Transverse colon (tissue), 4 donors: ENCODE measurements at regions not wholly inside any gene's neighbourhood (a gene's known extent, or its start where the extent isn't known, plus 50 kb on each side); places are given as distances from the start of the nearest gene placed in this dataset.

Source experiments
- DNase-seq: peaks from one replicate; pipeline ENCODE4 v3.0.0-alpha.2; 2019
- H3K27ac ChIP-seq, 4 donors: fragments of 200-600 bp; sonication (generic); 2 replicates each; pipeline ENCODE4 v1.5.1; 2016 to 2018; ENCODE audit warnings: inconsistent platforms in 4 of 4
- H3K27me3 ChIP-seq: fragments of 200-600 bp; sonication (generic); 2 replicates; pipeline ENCODE4 v1.5.1; 2017; ENCODE audit warnings: inconsistent platforms
- H3K36me3 ChIP-seq, 4 donors: fragments of 200-600 bp; sonication (generic); 2 replicates each; pipeline ENCODE4 v1.5.1; 2017 to 2019; ENCODE audit warnings: inconsistent platforms in 4 of 4
- H3K4me1 ChIP-seq, 4 donors: fragments of 200-600 bp; sonication (generic); 2 replicates each; pipeline ENCODE4 v1.5.1; 2017 to 2020; ENCODE audit warnings: inconsistent platforms in 4 of 4
- H3K4me3 ChIP-seq, 4 donors: fragments of 200-600 bp; sonication (generic); 1 replicate in 1 of 4; 2 replicates in 3 of 4; pipeline versions ENCODE4 v1.5.1 to v1.6.1; 2017 to 2019; ENCODE audit warnings: inconsistent platforms in 4 of 4
- H3K9me3 ChIP-seq, 2 donors: fragments of 200-600 bp; sonication (generic); 2 replicates each; pipeline ENCODE4 v1.5.1; 2017 to 2019; ENCODE audit warnings: inconsistent platforms in 2 of 2
- EP300 ChIP-seq: sonication (generic); formaldehyde crosslinking; IDR thresholded peaks from one replicate; pipeline ENCODE4 v1.6.1; 2017; ENCODE audit warnings: antibody characterized with exemption, low read depth
- POLR2A ChIP-seq: fragments of 450-650 bp; IDR thresholded peaks from one replicate; pipeline ENCODE4 v1.6.1; 2016; ENCODE audit warnings: antibody characterized with exemption, mild to moderate bottlenecking, moderate library complexity
- POLR2AphosphoS5 ChIP-seq, 3 donors: sonication (generic); formaldehyde crosslinking; IDR thresholded peaks; one replicate each; pipeline ENCODE4 v1.6.1; 2016; ENCODE audit warnings: antibody characterized with exemption in 3 of 3
- WGBS, 2 donors: methylation state at CpG; one replicate each; pipeline ENCODE4 v1.1.5; 2018; ENCODE audit warnings: low coverage in 1 of 2; 5-methylcytosine and 5-hydroxymethylcytosine counted together
- in situ Hi-C, 4 donors: fragments of 200-750 bp; cut with MboI; loops; one replicate each; pipeline versions ENCODE4 v1.15.0 to v1.15.1; 2017; ENCODE audit warnings: low sequenced_read_pairs in 3 of 4, low pct_ligation_motif_present in 1 of 4, low pct_unique_long_range_greater_than_20kb in 1 of 4
- intact Hi-C: fragments of 100-400 bp; cut with DNase I; formaldehyde crosslinking; loops from one replicate; pipeline ENCODE4 v1.15.1; 2023; ENCODE audit warnings: low total_unique reads
- TF ChIP-seq, protein P1 (sequence below), 5 experiments: fragments of 200-600 bp in 3 of 5; fragments of 450-650 bp in 2 of 5; sonication (generic) in 3 of 5; IDR thresholded peaks; 1 replicate in 2 of 5; 2 replicates in 3 of 5; pipeline ENCODE4 v1.5.1; 2016 to 2017; ENCODE audit warnings: antibody characterized with exemption in 5 of 5, inconsistent platforms in 3 of 5, mild to moderate bottlenecking in 2 of 5, moderate library complexity in 1 of 5

DNA sequence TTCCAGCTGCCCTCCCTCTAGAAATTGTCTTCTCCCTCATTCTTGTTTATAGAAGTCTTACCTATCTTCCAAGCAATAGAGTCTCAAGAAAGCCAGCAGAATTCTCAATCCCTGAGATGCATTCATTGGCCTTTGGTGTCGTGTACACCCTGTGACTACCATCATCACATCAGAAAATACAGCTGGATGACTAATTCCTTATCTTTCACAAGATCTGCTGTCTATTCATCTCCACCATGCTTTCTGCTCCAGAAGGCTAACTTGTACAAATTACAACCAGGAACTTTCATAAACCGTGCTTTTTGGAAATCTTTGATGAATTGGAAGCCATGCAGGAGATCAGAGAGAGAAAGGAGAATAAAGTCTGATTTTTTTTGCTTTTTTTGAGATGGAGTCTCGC lies 1062.9 kb upstream of the GHITM start:
- TF ChIP-seq EP300: no peak
- no peak for TF ChIP-seq POLR2A
- no peak for TF ChIP-seq POLR2AphosphoS5 (IDR thresholded peaks at IDR 0.05)
- TF ChIP-seq, protein P1, sequence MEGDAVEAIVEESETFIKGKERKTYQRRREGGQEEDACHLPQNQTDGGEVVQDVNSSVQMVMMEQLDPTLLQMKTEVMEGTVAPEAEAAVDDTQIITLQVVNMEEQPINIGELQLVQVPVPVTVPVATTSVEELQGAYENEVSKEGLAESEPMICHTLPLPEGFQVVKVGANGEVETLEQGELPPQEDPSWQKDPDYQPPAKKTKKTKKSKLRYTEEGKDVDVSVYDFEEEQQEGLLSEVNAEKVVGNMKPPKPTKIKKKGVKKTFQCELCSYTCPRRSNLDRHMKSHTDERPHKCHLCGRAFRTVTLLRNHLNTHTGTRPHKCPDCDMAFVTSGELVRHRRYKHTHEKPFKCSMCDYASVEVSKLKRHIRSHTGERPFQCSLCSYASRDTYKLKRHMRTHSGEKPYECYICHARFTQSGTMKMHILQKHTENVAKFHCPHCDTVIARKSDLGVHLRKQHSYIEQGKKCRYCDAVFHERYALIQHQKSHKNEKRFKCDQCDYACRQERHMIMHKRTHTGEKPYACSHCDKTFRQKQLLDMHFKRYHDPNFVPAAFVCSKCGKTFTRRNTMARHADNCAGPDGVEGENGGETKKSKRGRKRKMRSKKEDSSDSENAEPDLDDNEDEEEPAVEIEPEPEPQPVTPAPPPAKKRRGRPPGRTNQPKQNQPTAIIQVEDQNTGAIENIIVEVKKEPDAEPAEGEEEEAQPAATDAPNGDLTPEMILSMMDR (IDR thresholded peaks at IDR 0.05): no peak
- no peak for DNase-seq
- WGBS, 2 donors: 51 to 60% methylated on average over 3 of the region's 3 CpGs
- Histone ChIP-seq H3K4me1 (no peaks in the 10 kb centered on the region), H3K4me3 (no peak overlapping the region), H3K27me3 (no peaks in the 10 kb centered on the region), H3K9me3 (peaks cover 5 to 9% of the 10 kb centered on the region in 2 donors), H3K36me3 (no peaks in the 10 kb centered on the region), H3K27ac (no peak overlapping the region)
- in situ Hi-C loops (loop anchor here in 1 of 4 donors (25.0 kb wide), 1 partner anchor 89 kb away; no protein-coding TSS in a partner anchor), intact Hi-C loops (no loop called here)

DNA sequence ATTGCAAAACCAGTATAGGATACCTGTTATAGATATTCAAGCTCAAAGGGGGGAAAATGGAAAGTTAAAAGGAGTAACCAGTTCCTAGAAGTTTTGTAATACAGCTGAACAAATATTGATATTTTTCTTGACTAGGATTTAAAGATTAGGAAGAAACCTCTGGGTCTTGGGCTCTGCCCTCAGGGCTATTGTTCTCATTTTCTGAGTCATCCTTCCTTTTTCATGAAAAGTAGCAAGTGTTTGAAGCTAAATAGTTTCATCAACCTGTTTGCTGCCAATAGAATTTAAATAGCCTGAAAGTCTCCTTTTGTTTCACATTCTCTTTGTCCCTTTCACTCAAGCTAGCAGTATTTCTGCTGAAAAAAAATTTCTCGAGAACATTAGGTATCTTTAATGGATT lies 1061.1 kb upstream of the GHITM start:
- Histone ChIP-seq H3K27me3 (no peaks in the 10 kb centered on the region), H3K4me3 (no peak overlapping the region), H3K9me3 (no peaks in the 10 kb centered on the region), H3K4me1 (no peaks in the 10 kb centered on the region), H3K36me3 (no peaks in the 10 kb centered on the region), H3K27ac (no peak overlapping the region)
- TF ChIP-seq POLR2AphosphoS5 (IDR thresholded peaks at IDR 0.05) (no peak), POLR2A (no peak), EP300 (no peak)
- TF ChIP-seq, protein P1 (IDR thresholded peaks at IDR 0.05): no peak
- no peak for DNase-seq
- in situ Hi-C loops: loop anchor here in 1 of 4 donors (25.0 kb wide), 1 partner anchor 91 kb away; no protein-coding TSS in a partner anchor
- intact Hi-C loops: no loop called here
- 84 to 85% methylated on average over 1 of the region's 1 CpG for WGBS, 2 donors

DNA sequence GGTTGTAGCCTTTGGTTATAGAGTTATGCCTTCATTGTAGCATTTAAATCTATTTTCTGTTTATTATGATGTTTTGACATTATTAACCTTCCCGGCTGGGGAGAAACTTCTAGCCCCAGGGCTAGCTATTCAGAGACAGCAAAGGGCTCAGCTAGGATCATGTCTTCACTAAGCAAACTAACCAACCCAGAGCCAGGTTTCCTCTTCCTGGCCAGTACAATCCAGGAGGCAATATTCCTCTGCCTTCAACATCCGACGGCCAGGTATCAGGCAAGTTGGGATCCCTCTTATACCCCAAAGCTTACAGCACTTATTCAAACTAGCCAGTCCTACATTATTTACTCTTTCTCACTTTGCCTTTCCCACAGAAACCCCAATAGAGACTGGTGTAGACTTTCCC lies 1060.7 kb upstream of the GHITM start:
- intact Hi-C loops: no loop called here
- in situ Hi-C loops: loop anchor here in 1 of 4 donors (25.0 kb wide), 1 partner anchor 91 kb away; no protein-coding TSS in a partner anchor
- no peaks in the 10 kb centered on the region for H3K4me1 ChIP-seq
- no peaks in the 10 kb centered on the region for H3K36me3 ChIP-seq
- no peaks in the 10 kb centered on the region for H3K27me3 ChIP-seq
- WGBS, 2 donors: 67 to 100% methylated on average over 2 to 3 of the region's 3 CpGs
- no peak for DNase-seq
- H3K4me3 ChIP-seq: no peak overlapping the region
- TF ChIP-seq EP300: no peak
- TF ChIP-seq POLR2AphosphoS5 (IDR thresholded peaks at IDR 0.05): no peak
- TF ChIP-seq POLR2A: no peak
- TF ChIP-seq, protein P1 (IDR thresholded peaks at IDR 0.05): no peak
- no peak overlapping the region for H3K27ac ChIP-seq
- no peaks in the 10 kb centered on the region for H3K9me3 ChIP-seq

DNA sequence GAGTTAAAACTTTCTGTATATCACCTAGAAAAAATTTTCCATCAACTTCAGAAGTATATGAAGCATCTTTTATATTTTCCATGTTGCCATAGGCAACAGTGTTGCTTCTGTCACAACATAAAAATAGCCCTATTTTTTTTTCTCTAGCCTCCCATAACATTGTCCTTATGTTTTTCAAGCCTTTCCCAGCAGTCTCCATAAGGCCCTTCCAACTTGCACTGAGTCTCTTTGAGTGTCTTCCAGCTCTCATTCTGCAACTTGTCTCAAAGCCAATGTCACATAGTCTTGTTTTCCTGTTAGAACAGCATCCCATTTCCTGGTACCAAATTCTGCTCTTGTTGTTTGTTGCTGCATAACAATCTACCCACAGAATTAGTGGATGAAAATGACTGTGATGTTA lies 1055.5 kb upstream of the GHITM start:
- intact Hi-C loops: no loop called here

More for the DNA sequence above, 1055.5 kb upstream of the GHITM start:
- no peak for DNase-seq
- peaks cover 0 to 8% of the 10 kb centered on the region in 2 donors for H3K9me3 ChIP-seq
- no peaks in the 10 kb centered on the region for H3K4me1 ChIP-seq
- TF ChIP-seq POLR2AphosphoS5 (IDR thresholded peaks at IDR 0.05) (no peak), POLR2A (no peak), EP300 (no peak)
- TF ChIP-seq, protein P1 (IDR thresholded peaks at IDR 0.05): no peak
- H3K36me3 ChIP-seq: no peaks in the 10 kb centered on the region
- no peak overlapping the region for H3K4me3 ChIP-seq
- no peak overlapping the region for H3K27ac ChIP-seq
- no peaks in the 10 kb centered on the region for H3K27me3 ChIP-seq
- in situ Hi-C loops: loop anchor here in 1 of 4 donors (25.0 kb wide), 1 partner anchor 97 kb away; no protein-coding TSS in a partner anchor
